ENCODE measurements at regions not wholly inside any gene's neighbourhood (a gene's known extent, or its start where the extent isn't known, plus 50 kb on each side); places are given as distances from the start of the nearest gene placed in this dataset.

DNA sequence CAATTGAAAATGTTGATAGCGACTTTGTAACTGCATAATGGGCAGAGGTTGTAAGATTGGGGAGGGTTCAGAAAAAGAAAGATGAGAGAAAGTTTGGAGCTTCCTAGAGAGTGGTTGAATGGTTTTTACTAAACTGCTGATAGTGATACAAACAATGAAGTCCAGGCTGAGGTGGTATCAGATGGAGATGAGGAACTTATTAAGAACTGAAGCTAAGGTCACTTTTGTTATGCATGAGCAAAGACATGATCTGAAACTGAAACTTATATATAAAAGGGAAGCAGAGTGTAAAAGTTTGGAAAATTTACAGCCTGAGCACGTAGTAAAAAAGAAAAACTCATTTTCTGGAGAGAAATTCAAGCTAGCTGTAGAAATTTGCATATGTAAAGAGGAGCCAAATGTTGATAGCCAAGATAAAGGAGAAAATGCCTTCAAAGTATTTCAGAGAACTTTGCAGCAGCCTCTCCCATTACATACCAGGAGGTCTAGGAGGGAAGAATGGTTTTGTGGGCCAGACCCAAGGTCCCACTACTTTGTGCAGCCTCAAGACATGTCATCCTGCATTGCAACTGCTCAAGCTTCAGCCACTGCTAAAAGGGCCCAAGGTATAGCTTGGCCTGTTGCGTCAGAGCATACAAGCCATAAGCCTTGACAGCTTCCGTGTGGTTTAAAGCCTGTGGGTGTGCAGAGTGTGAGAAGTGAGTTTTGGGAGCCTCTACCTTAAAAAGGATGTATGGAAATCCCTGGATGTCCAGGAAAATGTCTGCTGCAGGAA lies 843.9 kb downstream of the AMY1C start:
- ATAC-seq (no peak), DNase-seq (ENCODE audit: low read depth, low spot score) (no peak)
- no peaks in the 10 kb centered on the region for H3K4me1 ChIP-seq (ENCODE audit: control insufficient read depth, insufficient read depth, low read length)
- TF ChIP-seq POLR2AphosphoS5 (IDR thresholded peaks at IDR 0.05; ENCODE audit: low read depth, low read length), result no peak
- no peak for TF ChIP-seq SIN3A (IDR thresholded peaks at IDR 0.05; ENCODE audit: borderline replicate concordance, insufficient read depth, low read depth, low read length)
- no peak for TF ChIP-seq TCF7L2 (IDR thresholded peaks at IDR 0.05; ENCODE audit: low read depth, low read length)
- TF ChIP-seq, protein P1, sequence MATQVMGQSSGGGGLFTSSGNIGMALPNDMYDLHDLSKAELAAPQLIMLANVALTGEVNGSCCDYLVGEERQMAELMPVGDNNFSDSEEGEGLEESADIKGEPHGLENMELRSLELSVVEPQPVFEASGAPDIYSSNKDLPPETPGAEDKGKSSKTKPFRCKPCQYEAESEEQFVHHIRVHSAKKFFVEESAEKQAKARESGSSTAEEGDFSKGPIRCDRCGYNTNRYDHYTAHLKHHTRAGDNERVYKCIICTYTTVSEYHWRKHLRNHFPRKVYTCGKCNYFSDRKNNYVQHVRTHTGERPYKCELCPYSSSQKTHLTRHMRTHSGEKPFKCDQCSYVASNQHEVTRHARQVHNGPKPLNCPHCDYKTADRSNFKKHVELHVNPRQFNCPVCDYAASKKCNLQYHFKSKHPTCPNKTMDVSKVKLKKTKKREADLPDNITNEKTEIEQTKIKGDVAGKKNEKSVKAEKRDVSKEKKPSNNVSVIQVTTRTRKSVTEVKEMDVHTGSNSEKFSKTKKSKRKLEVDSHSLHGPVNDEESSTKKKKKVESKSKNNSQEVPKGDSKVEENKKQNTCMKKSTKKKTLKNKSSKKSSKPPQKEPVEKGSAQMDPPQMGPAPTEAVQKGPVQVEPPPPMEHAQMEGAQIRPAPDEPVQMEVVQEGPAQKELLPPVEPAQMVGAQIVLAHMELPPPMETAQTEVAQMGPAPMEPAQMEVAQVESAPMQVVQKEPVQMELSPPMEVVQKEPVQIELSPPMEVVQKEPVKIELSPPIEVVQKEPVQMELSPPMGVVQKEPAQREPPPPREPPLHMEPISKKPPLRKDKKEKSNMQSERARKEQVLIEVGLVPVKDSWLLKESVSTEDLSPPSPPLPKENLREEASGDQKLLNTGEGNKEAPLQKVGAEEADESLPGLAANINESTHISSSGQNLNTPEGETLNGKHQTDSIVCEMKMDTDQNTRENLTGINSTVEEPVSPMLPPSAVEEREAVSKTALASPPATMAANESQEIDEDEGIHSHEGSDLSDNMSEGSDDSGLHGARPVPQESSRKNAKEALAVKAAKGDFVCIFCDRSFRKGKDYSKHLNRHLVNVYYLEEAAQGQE (IDR thresholded peaks at IDR 0.05; ENCODE audit: insufficient read depth in 1 of 2, low read depth in 2 of 2, low read length in 1 of 2), result no peak
- TF ChIP-seq, protein P2, sequence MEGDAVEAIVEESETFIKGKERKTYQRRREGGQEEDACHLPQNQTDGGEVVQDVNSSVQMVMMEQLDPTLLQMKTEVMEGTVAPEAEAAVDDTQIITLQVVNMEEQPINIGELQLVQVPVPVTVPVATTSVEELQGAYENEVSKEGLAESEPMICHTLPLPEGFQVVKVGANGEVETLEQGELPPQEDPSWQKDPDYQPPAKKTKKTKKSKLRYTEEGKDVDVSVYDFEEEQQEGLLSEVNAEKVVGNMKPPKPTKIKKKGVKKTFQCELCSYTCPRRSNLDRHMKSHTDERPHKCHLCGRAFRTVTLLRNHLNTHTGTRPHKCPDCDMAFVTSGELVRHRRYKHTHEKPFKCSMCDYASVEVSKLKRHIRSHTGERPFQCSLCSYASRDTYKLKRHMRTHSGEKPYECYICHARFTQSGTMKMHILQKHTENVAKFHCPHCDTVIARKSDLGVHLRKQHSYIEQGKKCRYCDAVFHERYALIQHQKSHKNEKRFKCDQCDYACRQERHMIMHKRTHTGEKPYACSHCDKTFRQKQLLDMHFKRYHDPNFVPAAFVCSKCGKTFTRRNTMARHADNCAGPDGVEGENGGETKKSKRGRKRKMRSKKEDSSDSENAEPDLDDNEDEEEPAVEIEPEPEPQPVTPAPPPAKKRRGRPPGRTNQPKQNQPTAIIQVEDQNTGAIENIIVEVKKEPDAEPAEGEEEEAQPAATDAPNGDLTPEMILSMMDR (IDR thresholded peaks at IDR 0.05), result no peak
- no TSS peak for BruUV-seq (replicated peaks)
- in situ Hi-C loops (cut with HindIII; ENCODE audit: low pct_unique_long_range_greater_than_20kb, low sequenced_read_pairs), result no loop called here
- H3K4me3 ChIP-seq (ENCODE audit: low read depth in 2 of 2, low read length in 2 of 2), result no peak overlapping the region
- H3K27ac ChIP-seq (ENCODE audit: low read length), result no peak overlapping the region
- POLR2A ChIA-PET, result no interaction called here
- intact Hi-C loops (cut with micrococcal nuclease; ENCODE audit: unreplicated experiment), result no loop called here
- CTCF ChIA-PET, result no interaction called here
- no peaks in the 10 kb centered on the region for H3K27me3 ChIP-seq (ENCODE audit: control insufficient read depth, insufficient read depth, low read length)
- no peaks in the 10 kb centered on the region for H3K9me3 ChIP-seq (ENCODE audit: control insufficient read depth, insufficient read depth, low read depth, low read length)
- H3K36me3 ChIP-seq (ENCODE audit: control insufficient read depth, insufficient read depth, low read length), result no peaks in the 10 kb centered on the region

DNA sequence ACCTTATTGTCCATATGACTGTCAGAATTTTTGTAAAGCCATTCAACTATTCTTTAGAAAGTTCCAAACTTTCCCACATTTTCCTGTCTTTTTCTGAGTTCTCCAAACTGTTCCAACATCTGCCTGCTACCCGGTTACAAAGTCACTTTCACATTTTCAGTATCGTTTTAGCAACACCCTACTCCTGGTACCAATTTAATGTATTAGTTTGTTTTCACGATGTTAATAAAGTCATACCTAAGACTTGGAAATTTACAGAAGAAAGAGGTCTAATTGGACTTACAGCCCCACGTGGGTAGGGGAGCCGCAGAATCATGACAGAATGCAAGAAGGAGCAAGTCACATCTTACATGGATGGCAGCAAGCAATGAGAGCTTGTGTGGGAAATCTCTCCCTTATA lies 867.8 kb downstream of the AMY1C start:
- in situ Hi-C loops (cut with HindIII; ENCODE audit: low pct_unique_long_range_greater_than_20kb, low sequenced_read_pairs), result no loop called here
- Histone ChIP-seq H3K4me1 (ENCODE audit: control insufficient read depth, insufficient read depth, low read length) (no peaks in the 10 kb centered on the region), H3K27me3 (ENCODE audit: control insufficient read depth, insufficient read depth, low read length) (no peaks in the 10 kb centered on the region), H3K9me3 (ENCODE audit: control insufficient read depth, insufficient read depth, low read depth, low read length) (no peaks in the 10 kb centered on the region), H3K27ac (ENCODE audit: low read length) (no peak overlapping the region), H3K36me3 (ENCODE audit: control insufficient read depth, insufficient read depth, low read length) (no peaks in the 10 kb centered on the region), H3K4me3 (ENCODE audit: low read depth in 2 of 2, low read length in 2 of 2) (no peak overlapping the region)
- DNase-seq (ENCODE audit: low read depth, low spot score) (no peak), ATAC-seq (no peak)
- TF ChIP-seq POLR2AphosphoS5 (IDR thresholded peaks at IDR 0.05; ENCODE audit: low read depth, low read length), result no peak
- intact Hi-C loops (cut with micrococcal nuclease; ENCODE audit: unreplicated experiment), result no loop called here
- BruUV-seq (replicated peaks), result no TSS peak
- CTCF ChIA-PET, result no interaction called here
- POLR2A ChIA-PET, result no interaction called here

DNA sequence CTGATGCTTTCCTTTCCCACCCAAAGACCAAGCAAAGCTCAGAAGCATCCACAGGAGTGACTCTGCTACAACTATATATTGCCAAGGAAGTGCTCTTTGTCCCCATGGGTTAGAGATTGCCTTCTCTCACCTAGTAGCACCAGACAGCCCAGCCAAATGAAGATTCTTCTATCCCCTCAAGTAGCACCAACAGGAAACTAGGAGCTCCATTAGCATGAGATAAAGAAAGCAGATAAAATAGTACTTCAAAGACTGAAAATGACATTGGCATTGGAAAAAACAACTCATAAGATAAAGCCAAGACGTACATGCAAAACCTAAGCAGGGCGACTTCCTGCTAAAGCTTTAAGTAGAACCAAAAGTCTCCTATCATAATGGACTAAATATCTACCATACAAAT lies 871.5 kb downstream of the AMY1C start:
- in situ Hi-C loops (cut with HindIII; ENCODE audit: low pct_unique_long_range_greater_than_20kb, low sequenced_read_pairs), result no loop called here

More for the DNA sequence above, 871.5 kb downstream of the AMY1C start:
- H3K27me3 ChIP-seq (ENCODE audit: control insufficient read depth, insufficient read depth, low read length), result no peaks in the 10 kb centered on the region
- no peak overlapping the region for H3K4me3 ChIP-seq (ENCODE audit: low read depth in 2 of 2, low read length in 2 of 2)
- TF ChIP-seq TCF7L2 (IDR thresholded peaks at IDR 0.05; ENCODE audit: low read depth, low read length), result no peak
- ChIA-PET POLR2A (no interaction called here), CTCF (no interaction called here)
- no TSS peak for BruUV-seq (replicated peaks)
- H3K27ac ChIP-seq (ENCODE audit: low read length), result no peak overlapping the region
- no peaks in the 10 kb centered on the region for H3K9me3 ChIP-seq (ENCODE audit: control insufficient read depth, insufficient read depth, low read depth, low read length)
- no peaks in the 10 kb centered on the region for H3K4me1 ChIP-seq (ENCODE audit: control insufficient read depth, insufficient read depth, low read length)
- ATAC-seq, result no peak
- DNase-seq (ENCODE audit: low read depth, low spot score), result no peak
- intact Hi-C loops (cut with micrococcal nuclease; ENCODE audit: unreplicated experiment), result no loop called here
- no peaks in the 10 kb centered on the region for H3K36me3 ChIP-seq (ENCODE audit: control insufficient read depth, insufficient read depth, low read length)

Measured in Panc1 (cell line).